DND-41 (cell line): ENCODE measurements at regions not wholly inside any gene's neighbourhood (a gene's known extent, or its start where the extent isn't known, plus 50 kb on each side); places are given as distances from the start of the nearest gene placed in this dataset.
"Not testable (repeated sequence)": the region's sequence is repeated elsewhere in the genome, so short reads cannot be mapped to it uniquely, and the experiment has no call there.

Experiments
- ATAC-seq: fragments of 200-7000 bp; cut with Tn5 transposase; 3 replicates; pipeline ENCODE4 v1.9.1; 2021; ENCODE audit warnings: low read depth; ENCODE audit not compliant: insufficient read depth
- DNase-seq: peaks from one replicate; pipeline ENCODE4 v3.0.0-alpha.2; 2020
- H2AFZ ChIP-seq: 2 replicates; pipeline ENCODE4 v1.6.0; 2012; ENCODE audit warnings: low read depth, low read length
- H3K27ac ChIP-seq: 2 replicates; pipeline ENCODE4 v1.5.1; 2012; ENCODE audit warnings: low read length, inconsistent platforms
- H3K27me3 ChIP-seq: fragments of 200-600 bp; sonication (generic); 2 replicates; pipeline ENCODE4 v1.6.0; 2012; ENCODE audit warnings: low read length, mild to moderate bottlenecking, inconsistent platforms; ENCODE audit not compliant: insufficient read depth, poor library complexity
- H3K36me3 ChIP-seq: 2 replicates; pipeline ENCODE4 v1.5.1; 2012; ENCODE audit warnings: low read length, inconsistent platforms; ENCODE audit not compliant: insufficient read depth
- H3K4me1 ChIP-seq: 2 replicates; pipeline ENCODE4 v1.5.1; 2012; ENCODE audit warnings: mild to moderate bottlenecking, low read length; ENCODE audit not compliant: insufficient read depth
- H3K4me2 ChIP-seq: 2 replicates; pipeline ENCODE4 v1.6.0; 2012; ENCODE audit warnings: mild to moderate bottlenecking, moderate library complexity, low read length, inconsistent platforms; ENCODE audit not compliant: insufficient read depth
- H3K4me3 ChIP-seq, 2 experiments: fragments of 200-600 bp in 1 of 2; shearing (Covaris generic) in 1 of 2; 2 replicates each; pipeline ENCODE4 v1.5.1; 2012 to 2016; ENCODE audit warnings: inconsistent platforms in 2 of 2, low read length in 2 of 2, mild to moderate bottlenecking in 2 of 2, low read depth in 1 of 2, moderate library complexity in 1 of 2
- H3K79me2 ChIP-seq: 2 replicates; pipeline ENCODE4 v1.6.0; 2012; ENCODE audit warnings: low read length, inconsistent platforms; ENCODE audit not compliant: insufficient read depth
- H3K9ac ChIP-seq: 2 replicates; pipeline ENCODE4 v1.6.0; 2012; ENCODE audit warnings: low read depth, mild to moderate bottlenecking, inconsistent platforms, low read length, moderate library complexity
- H3K9me3 ChIP-seq: 2 replicates; pipeline ENCODE4 v1.5.1; 2012; ENCODE audit warnings: low read length, moderate library complexity, mild to moderate bottlenecking, inconsistent platforms; ENCODE audit not compliant: insufficient read depth, severe bottlenecking
- H4K20me1 ChIP-seq: 2 replicates; pipeline ENCODE4 v1.6.0; 2012; ENCODE audit warnings: low read length; ENCODE audit not compliant: insufficient read depth
- EZH2 ChIP-seq: IDR thresholded peaks from 3 replicates; pipeline ENCODE4 v1.6.1; 2012; ENCODE audit warnings: borderline replicate concordance, low read depth, mild to moderate bottlenecking, moderate library complexity, low read length, inconsistent platforms; ENCODE audit not compliant: severe bottlenecking
- TF ChIP-seq, protein P1 (sequence below): IDR thresholded peaks from 2 replicates; pipeline ENCODE4 v1.5.1; 2012; ENCODE audit warnings: borderline replicate concordance, low read length, moderate library complexity, mild to moderate bottlenecking; ENCODE audit not compliant: poor library complexity, severe bottlenecking; ENCODE audit errors: extremely low read depth

GRCh38 chr13:108082481-108082880 lies 132.9 kb downstream of the LIG4 start:
- H3K4me3 ChIP-seq: no peak overlapping the region
- H3K27ac ChIP-seq: no peak overlapping the region
- H3K4me1 ChIP-seq: no peaks in the 10 kb centered on the region
- no peak for DNase-seq
- H3K4me2 ChIP-seq: no peak overlapping the region
- no peaks in the 10 kb centered on the region for H4K20me1 ChIP-seq
- no peak overlapping the region for H2AFZ ChIP-seq
- H3K27me3 ChIP-seq: no peaks in the 10 kb centered on the region
- no peaks in the 10 kb centered on the region for H3K79me2 ChIP-seq
- H3K36me3 ChIP-seq: no peaks in the 10 kb centered on the region
- H3K9ac ChIP-seq: no peak overlapping the region
- no peak for ATAC-seq
- TF ChIP-seq EZH2: no peak
- TF ChIP-seq, protein P1, sequence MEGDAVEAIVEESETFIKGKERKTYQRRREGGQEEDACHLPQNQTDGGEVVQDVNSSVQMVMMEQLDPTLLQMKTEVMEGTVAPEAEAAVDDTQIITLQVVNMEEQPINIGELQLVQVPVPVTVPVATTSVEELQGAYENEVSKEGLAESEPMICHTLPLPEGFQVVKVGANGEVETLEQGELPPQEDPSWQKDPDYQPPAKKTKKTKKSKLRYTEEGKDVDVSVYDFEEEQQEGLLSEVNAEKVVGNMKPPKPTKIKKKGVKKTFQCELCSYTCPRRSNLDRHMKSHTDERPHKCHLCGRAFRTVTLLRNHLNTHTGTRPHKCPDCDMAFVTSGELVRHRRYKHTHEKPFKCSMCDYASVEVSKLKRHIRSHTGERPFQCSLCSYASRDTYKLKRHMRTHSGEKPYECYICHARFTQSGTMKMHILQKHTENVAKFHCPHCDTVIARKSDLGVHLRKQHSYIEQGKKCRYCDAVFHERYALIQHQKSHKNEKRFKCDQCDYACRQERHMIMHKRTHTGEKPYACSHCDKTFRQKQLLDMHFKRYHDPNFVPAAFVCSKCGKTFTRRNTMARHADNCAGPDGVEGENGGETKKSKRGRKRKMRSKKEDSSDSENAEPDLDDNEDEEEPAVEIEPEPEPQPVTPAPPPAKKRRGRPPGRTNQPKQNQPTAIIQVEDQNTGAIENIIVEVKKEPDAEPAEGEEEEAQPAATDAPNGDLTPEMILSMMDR: no peak
- no peaks in the 10 kb centered on the region for H3K9me3 ChIP-seq

DNA sequence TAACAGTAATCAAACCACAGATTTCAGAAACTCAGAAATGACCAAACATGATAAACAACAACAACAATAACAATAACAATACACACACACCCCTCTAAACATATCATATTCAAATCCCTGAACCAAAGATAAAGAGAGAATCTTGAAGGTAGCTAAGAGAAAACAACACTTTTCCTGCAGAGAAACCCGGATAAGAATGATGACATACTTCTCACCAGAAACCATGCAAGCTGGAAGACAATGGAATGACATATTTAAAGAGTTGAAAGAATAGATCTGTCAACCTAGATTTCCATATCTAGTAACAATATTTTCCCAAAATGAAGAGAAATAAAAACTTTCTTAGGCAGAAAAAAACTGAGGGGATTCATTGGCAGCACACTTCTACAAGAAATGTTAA lies 138.1 kb downstream of the LIG4 start:
- no peak for DNase-seq
- no peaks in the 10 kb centered on the region for H3K36me3 ChIP-seq

DNA sequence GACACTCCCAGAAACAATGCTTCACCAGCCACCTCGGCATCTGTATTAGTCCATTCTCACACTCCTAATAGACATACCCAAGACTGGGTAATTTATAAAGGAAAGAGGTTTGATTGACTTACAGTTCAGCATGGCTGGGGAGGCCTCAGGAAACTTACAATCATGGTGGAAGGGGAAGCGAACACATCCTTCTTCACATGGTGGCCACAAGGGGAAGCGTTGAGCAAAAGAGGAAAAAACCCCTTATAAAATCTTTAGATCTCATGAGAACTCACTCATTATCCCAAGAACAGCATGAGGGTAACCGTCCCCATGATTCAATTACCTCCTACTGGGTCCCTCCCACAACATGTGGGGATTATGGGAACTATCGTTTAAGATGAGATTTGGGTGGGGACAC lies 140.9 kb downstream of the LIG4 start:
- TF ChIP-seq, protein P1: peak; percentile 22
- not testable (repeated sequence) for H4K20me1 ChIP-seq, H3K36me3 ChIP-seq, ATAC-seq, H3K79me2 ChIP-seq, H2AFZ ChIP-seq, H3K27me3 ChIP-seq, H3K27ac ChIP-seq, H3K9me3 ChIP-seq, H3K9ac ChIP-seq, H3K4me2 ChIP-seq, H3K4me1 ChIP-seq, H3K4me3 ChIP-seq, DNase-seq

More for the DNA sequence above, 138.1 kb downstream of the LIG4 start:
- H3K4me1 ChIP-seq: no peaks in the 10 kb centered on the region
- no peak overlapping the region for H3K27ac ChIP-seq
- H3K4me3 ChIP-seq: no peak overlapping the region
- H3K9me3 ChIP-seq: no peaks in the 10 kb centered on the region
- no peak overlapping the region for H2AFZ ChIP-seq
- H4K20me1 ChIP-seq: no peaks in the 10 kb centered on the region
- no peak for TF ChIP-seq EZH2
- TF ChIP-seq, protein P1: no peak
- H3K9ac ChIP-seq: no peak overlapping the region
- H3K4me2 ChIP-seq: no peak overlapping the region
- no peaks in the 10 kb centered on the region for H3K27me3 ChIP-seq
- no peaks in the 10 kb centered on the region for H3K79me2 ChIP-seq
- ATAC-seq: no peak

GRCh38 chr13:108070925-108071324 lies 144.4 kb downstream of the LIG4 start:
- ATAC-seq (no peak), DNase-seq (no peak)
- H3K27me3 ChIP-seq: no peaks in the 10 kb centered on the region
- H3K9ac ChIP-seq: no peak overlapping the region
- H3K4me2 ChIP-seq: no peak overlapping the region
- H3K27ac ChIP-seq: no peak overlapping the region
- no peak overlapping the region for H2AFZ ChIP-seq
- no peaks in the 10 kb centered on the region for H3K36me3 ChIP-seq
- H3K4me3 ChIP-seq: no peak overlapping the region
- no peaks in the 10 kb centered on the region for H3K79me2 ChIP-seq
- no peak for TF ChIP-seq EZH2
- TF ChIP-seq, protein P1: no peak
- H3K4me1 ChIP-seq: no peaks in the 10 kb centered on the region
- H3K9me3 ChIP-seq: no peaks in the 10 kb centered on the region
- H4K20me1 ChIP-seq: no peaks in the 10 kb centered on the region
